ENCODE measurements at regions not wholly inside any gene's neighbourhood (a gene's known extent, or its start where the extent isn't known, plus 50 kb on each side); places are given as distances from the start of the nearest gene placed in this dataset.

DNA sequence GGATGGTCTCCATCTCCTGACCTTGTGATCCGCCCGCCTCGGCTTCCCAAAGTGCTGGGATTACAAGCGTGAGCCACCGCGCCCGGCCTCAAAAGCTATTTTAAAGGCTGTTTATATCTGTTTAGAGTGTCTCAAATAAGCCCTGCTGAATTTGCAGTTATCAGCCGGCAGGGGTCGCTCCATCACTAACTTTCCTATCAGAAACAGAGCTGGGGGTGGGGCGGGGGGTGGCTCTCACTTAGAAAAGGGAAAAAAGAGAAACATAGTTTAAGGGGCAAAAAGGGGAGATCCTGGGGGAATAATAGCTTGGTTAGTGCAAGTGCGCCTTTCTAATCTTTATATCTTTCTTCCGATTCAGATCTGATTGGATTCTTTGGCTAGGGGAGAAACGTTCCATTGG lies 450.7 kb downstream of the UBE2NL start:
- intact Hi-C loops (cut with DNase I, micrococcal nuclease): no loop called here
- ATAC-seq (no peak), DNase-seq (no peak)

DNA sequence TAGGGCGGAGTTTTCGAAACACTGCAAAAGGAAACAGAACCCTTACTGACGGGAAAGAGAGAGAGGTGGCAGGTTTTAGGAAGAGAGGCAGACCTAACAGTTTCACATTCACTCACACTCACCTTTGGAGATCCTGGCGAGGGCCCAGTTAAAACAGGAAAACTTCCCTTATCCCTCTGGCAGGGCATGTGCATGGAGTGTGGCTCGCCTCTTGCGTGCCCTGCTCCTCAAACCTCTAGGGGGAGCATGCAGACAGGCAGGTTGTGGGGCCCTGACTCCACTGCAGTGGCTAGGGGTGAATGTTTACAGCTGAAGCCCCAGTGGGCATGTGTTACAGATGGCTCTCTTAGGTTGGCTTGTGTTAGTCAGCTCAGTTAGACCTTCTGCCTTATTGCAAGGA lies 451.5 kb downstream of the UBE2NL start:
- DNase-seq: no peak
- intact Hi-C loops (cut with DNase I, micrococcal nuclease): no loop called here
- ATAC-seq: no peak

DNA sequence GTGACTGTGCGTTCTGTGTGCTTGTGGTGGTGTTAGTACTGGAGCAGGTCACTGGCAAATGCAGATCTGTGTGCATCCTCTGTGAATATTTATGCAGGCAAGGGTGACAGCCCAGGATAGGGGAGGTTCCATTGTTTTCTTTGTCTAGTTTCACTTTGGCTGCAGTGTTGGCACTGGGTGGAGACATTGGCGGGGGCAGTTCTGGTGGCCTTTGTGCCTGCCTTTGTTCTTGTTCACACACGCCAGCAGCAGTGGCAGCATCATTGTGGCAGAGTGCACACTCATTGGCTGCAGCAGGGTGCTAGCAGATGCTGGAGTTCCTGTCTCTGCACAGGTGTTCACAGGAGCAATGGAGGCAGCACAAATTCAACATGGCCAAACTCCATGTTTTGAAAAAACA lies 495.3 kb downstream of the UBE2NL start:
- intact Hi-C loops (cut with DNase I, micrococcal nuclease): no loop called here
- ATAC-seq (no peak), DNase-seq (no peak)

DNA sequence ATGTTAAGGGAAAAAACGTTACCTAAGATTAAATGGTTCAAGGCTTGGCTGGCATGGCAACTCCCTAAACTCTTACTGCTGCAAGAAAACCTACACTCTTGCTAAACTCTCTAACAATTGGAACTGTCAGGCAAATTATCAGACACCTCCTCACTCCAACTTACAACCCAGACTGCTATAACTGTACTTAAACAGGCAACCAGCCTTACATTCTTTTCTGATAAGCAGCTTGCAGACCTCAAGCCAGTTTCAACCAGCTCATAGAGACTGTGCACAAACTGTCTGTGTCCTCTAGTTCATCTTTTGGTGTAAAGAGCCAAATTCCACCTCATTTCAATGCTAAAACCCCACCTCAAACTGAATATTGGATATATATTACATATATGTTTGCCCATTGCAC lies 504.9 kb downstream of the UBE2NL start:
- DNase-seq (no peak), ATAC-seq (no peak)
- intact Hi-C loops (cut with DNase I, micrococcal nuclease): no loop called here
